KMS-11 (cell line): ENCODE measurements at regions not wholly inside any gene's neighbourhood (a gene's known extent, or its start where the extent isn't known, plus 50 kb on each side); places are given as distances from the start of the nearest gene placed in this dataset.

Experiments used
- H2AFZ ChIP-seq: fragments of 200-600 bp; sonication (generic); 2 replicates; pipeline ENCODE4 v1.6.1; 2016; ENCODE audit warnings: antibody characterized with exemption, mixed run types, low read depth
- H3K27ac ChIP-seq: fragments of 200-600 bp; sonication (generic); 2 replicates; pipeline ENCODE4 v1.6.1; 2016; ENCODE audit warnings: mild to moderate bottlenecking, mixed run types
- H3K27me3 ChIP-seq: fragments of 200-600 bp; sonication (generic); 2 replicates; pipeline ENCODE4 v1.6.1; 2017; ENCODE audit warnings: mild to moderate bottlenecking, low read depth, mixed run types, moderate library complexity; ENCODE audit not compliant: insufficient read depth
- H3K36me3 ChIP-seq: fragments of 200-600 bp; sonication (generic); 2 replicates; pipeline ENCODE4 v1.6.1; 2017; ENCODE audit warnings: mild to moderate bottlenecking, mixed run types; ENCODE audit not compliant: insufficient read depth
- H3K4me1 ChIP-seq: fragments of 200-600 bp; sonication (generic); 2 replicates; pipeline ENCODE4 v1.6.1; 2016; ENCODE audit warnings: mild to moderate bottlenecking, low read depth, mixed run types; ENCODE audit not compliant: poor library complexity, severe bottlenecking
- H3K4me2 ChIP-seq: fragments of 200-600 bp; sonication (generic); 2 replicates; pipeline ENCODE4 v1.7.0; 2016; ENCODE audit warnings: mild to moderate bottlenecking, mixed run types
- H3K4me3 ChIP-seq: fragments of 200-600 bp; sonication (generic); IDR thresholded peaks from 2 replicates; pipeline ENCODE4 v1.6.1; 2017; ENCODE audit warnings: low read depth, low read length, mixed read lengths; ENCODE audit not compliant: insufficient read depth
- H3K79me2 ChIP-seq: fragments of 200-600 bp; sonication (generic); 2 replicates; pipeline ENCODE4 v1.6.1; 2016; ENCODE audit warnings: low read depth, mixed run types; ENCODE audit not compliant: insufficient read depth
- H3K9ac ChIP-seq: fragments of 200-600 bp; sonication (generic); 2 replicates; pipeline ENCODE4 v1.6.1; 2016; ENCODE audit warnings: mild to moderate bottlenecking, mixed run types
- H4K20me1 ChIP-seq: fragments of 200-600 bp; sonication (generic); 2 replicates; pipeline ENCODE4 v1.6.1; 2016; ENCODE audit warnings: mild to moderate bottlenecking, mixed run types; ENCODE audit not compliant: insufficient read depth
- CTCF ChIP-seq: fragments of 200-600 bp; sonication (generic); conservative IDR thresholded peaks from 2 replicates; pipeline ENCODE4 v1.6.1; 2017; ENCODE audit warnings: low read depth, mild to moderate bottlenecking, antibody characterized with exemption, low read length, moderate library complexity, mixed read lengths

- Histone ChIP-seq H3K27ac (no peak overlapping the region), H4K20me1 (no peaks in the 10 kb centered on the region), H3K36me3 (no peaks in the 10 kb centered on the region), H2AFZ (no peak overlapping the region), H3K4me1 (no peaks in the 10 kb centered on the region), H3K4me2 (no peak overlapping the region), H3K79me2 (no peaks in the 10 kb centered on the region), H3K27me3 (no peaks in the 10 kb centered on the region), H3K4me3 (no peak overlapping the region), H3K9ac (no peak overlapping the region)
- no peak for TF ChIP-seq CTCF
These were observed 322.1 kb downstream of the MED10 start for GRCh38 chr5:6056280-6056679.

GRCh38 chr5:6049662-6050061, 328.7 kb downstream of the MED10 start:
- no peak overlapping the region for H3K27ac ChIP-seq
- H3K4me2 ChIP-seq: no peak overlapping the region
- no peak overlapping the region for H3K9ac ChIP-seq

GRCh38 chr5:6048746-6049145, 329.6 kb downstream of the MED10 start:
- Histone ChIP-seq H2AFZ (no peak overlapping the region), H3K9ac (no peak overlapping the region), H4K20me1 (no peaks in the 10 kb centered on the region), H3K27ac (no peak overlapping the region), H3K27me3 (no peaks in the 10 kb centered on the region), H3K36me3 (no peaks in the 10 kb centered on the region), H3K79me2 (no peaks in the 10 kb centered on the region), H3K4me3 (no peak overlapping the region), H3K4me1 (no peaks in the 10 kb centered on the region), H3K4me2 (no peak overlapping the region)
- TF ChIP-seq CTCF: no peak

More at GRCh38 chr5:6049662-6050061, 328.7 kb downstream of the MED10 start:
- no peaks in the 10 kb centered on the region for H3K27me3 ChIP-seq
- H3K79me2 ChIP-seq: no peaks in the 10 kb centered on the region
- TF ChIP-seq CTCF: no peak
- no peak overlapping the region for H2AFZ ChIP-seq
- no peaks in the 10 kb centered on the region for H3K36me3 ChIP-seq
- H3K4me3 ChIP-seq: no peak overlapping the region
- no peaks in the 10 kb centered on the region for H4K20me1 ChIP-seq
- no peaks in the 10 kb centered on the region for H3K4me1 ChIP-seq

GRCh38 chr5:6046296-6046967, 331.9 kb downstream of the MED10 start:
- no peaks in the 10 kb centered on the region for H3K4me1 ChIP-seq
- H3K36me3 ChIP-seq: no peaks in the 10 kb centered on the region
- no peak overlapping the region for H3K4me2 ChIP-seq
- no peaks in the 10 kb centered on the region for H3K79me2 ChIP-seq
- H2AFZ ChIP-seq: no peak overlapping the region
- no peaks in the 10 kb centered on the region for H3K27me3 ChIP-seq
- H3K27ac ChIP-seq: no peak overlapping the region
- TF ChIP-seq CTCF: no peak
- no peak overlapping the region for H3K4me3 ChIP-seq
- no peak overlapping the region for H3K9ac ChIP-seq
- H4K20me1 ChIP-seq: no peaks in the 10 kb centered on the region
